AML-193 (cell line): ENCODE measurements at regions not wholly inside any gene's neighbourhood (a gene's known extent, or its start where the extent isn't known, plus 50 kb on each side); places are given as distances from the start of the nearest gene placed in this dataset.
"Not testable (repeated sequence)": the region's sequence is repeated elsewhere in the genome, so short reads cannot be mapped to it uniquely, and the experiment has no call there.

Source experiments
- DNase-seq, 2 experiments: peaks; one replicate each; lab custom pipeline; 2025; lab: John Stamatoyannopoulos, UW

GRCh38 chr15:39503526-39503925 lies 77.4 kb upstream of the THBS1 start:
- DNase-seq: no peak

DNA sequence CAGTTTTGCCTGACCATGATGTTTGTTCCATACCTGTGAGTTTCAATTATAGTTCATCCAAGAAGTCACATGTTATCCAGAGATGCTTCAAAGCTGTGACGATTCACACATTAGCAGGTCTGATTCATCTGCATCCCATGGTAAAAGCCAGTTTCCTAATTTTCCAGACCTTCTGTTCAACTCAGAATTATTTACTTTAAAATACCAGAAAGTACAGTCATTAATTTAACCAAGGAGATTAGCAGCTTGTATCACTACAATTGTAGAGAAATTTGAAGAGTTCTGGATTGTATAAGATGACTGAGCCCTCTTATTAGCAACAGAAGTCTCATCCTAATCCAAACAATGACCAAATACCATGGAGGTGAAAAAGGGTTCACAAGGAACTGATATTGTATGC lies 76.1 kb upstream of the THBS1 start:
- no peak for DNase-seq

DNA sequence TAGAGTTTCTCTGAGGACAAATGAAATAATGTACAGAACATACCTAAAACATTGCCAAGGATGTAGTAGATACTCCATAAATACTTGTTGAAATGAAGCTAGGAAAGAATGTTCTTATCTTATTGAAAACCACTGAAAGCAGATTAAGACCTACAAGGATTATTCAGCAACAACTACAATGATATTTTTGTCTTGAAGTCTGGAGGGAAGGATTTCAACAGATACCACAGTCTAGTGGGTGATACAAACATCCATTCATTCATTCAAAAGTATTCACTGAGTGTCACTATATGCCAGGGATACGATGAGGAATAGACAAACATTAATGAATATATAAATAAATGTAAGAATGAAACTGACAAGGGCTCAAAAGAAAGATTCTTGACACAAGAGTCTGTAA lies 74.7 kb upstream of the THBS1 start:
- no peak for DNase-seq

GRCh38 chr15:39508536-39508935 lies 72.3 kb upstream of the THBS1 start:
- no peak for DNase-seq

DNA sequence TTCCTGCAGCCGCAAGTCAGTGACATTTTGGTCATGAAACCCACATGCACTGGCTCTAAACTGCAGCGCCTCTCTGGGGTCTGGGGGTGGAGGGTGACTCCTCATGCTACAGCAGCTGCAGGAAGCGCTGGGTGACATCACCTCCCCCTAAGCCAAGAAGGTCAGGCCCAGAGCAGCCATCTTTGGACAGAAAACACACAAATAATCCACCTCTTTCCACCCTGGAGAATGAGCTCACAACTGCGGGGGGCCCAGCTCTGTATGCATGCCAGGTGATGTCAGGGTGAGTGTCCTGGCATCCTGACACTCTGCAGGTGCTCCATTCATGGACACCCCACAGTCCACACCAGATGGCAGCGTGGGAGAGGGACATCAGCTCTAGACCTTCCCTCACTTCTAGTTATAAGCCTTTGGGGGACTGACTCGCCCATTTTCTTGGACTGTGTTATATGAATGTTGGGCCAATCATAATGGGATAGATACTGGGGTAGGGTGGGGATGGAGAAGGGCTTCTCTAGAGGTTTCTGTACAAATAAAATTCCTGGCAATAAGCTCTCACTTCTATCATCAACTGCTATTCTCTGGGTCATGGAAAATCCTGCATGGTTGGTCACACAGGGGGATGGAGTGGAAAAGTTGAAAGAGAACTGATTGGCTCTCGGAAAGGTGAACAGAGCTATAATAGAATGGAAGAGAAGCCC lies 70.7 kb upstream of the THBS1 start:
- DNase-seq: no peak

GRCh38 chr15:39511000-39511915 lies 69.6 kb upstream of the THBS1 start:
- no peak for DNase-seq

DNA sequence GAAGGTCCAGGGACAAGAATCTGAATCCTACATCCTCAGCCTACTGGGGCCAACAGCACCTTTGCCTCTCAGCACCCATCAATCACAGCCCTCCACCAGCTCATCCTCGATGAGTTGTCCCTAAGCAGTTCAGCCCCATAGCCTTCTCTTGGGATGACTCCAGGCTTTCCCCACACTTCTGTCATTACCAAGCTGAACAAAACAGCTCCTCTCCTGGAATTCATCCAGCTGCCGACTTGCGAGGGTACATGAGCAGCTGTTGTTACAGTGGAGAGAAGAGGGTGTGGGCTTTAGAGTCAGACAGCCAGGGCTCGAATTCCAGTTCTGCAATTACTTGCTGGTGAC lies 69.0 kb upstream of the THBS1 start:
- no peak for DNase-seq

DNA sequence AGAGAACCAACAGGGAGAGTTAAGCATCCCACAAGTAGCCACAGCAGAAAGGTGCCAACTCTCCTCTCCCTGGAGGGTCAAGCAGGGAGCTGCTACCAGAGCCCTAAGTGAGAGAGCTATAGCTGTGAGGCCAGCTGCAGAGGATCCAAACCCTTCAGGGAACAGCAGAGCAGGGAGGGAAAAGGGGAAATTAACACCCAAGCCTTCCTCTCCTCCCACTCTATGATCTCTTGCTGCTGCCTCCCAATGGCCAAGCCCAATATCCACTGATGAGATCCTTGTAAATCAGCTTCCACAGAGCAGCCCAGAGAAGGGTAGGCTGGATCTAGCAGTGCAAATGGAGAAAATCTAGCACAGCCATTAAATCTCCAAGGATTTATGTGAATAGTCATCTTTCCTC lies 68.2 kb upstream of the THBS1 start:
- DNase-seq: no peak

- DNase-seq: no peak
Observed at GRCh38 chr15:39513936-39514335, 66.9 kb upstream of the THBS1 start.

- DNase-seq: no peak
Observed at GRCh38 chr15:39514933-39515332, 65.9 kb upstream of the THBS1 start.

GRCh38 chr15:39515765-39516164 lies 65.1 kb upstream of the THBS1 start:
- no peak for DNase-seq

DNA sequence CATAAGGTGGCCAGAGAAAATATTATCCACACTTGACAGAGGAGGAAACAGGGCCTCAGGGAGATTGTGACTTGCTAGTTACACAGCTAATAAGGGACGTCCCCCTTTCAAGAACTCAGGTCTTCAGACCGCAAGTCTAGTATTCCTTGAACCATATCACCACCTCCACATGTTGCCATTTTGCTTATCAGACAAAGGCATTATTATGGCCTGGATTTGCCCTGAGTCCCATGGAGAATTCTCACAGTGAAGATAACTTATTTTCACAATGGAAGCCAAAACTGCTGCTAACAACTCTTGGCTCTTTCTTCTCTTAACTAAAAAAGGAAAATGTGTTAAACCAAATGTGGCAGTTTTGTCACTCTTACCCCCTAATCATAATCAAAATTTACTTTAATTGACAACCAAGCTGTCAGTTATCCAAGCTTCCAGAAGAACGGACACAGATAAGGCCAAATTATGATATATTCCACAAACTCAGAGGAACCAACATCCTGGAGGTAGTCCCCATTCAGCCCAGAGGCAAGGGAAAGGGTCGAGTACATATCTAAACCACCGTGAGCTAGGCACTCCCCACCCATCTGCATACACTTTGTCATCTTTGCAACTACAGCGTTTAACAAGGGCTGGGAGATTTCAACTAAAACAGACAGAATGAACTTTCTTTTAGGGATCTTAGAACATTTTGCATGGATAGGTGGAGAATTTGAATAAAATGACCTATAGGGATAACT lies 63.6 kb upstream of the THBS1 start:
- no peak for DNase-seq

DNA sequence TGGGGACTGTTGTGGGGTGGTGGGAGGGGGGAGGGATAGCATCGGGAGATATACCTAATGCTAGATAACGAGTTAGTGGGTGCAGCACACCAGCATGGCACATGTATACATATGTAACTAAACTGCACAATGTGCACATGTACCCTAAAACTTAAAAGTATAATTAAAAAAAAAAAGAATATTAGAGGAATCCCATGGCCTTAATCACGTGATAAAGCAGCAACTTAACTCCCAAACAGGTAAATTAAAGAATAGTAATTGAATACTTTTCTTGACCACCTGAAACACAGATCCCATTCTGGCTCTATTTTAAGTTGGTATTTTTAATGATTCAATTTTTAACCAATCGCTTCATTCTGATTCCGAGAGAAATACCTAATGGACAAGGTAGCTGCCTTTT lies 56.9 kb upstream of the THBS1 start:
- not testable (repeated sequence) for DNase-seq

- no peak for DNase-seq
Observed at GRCh38 chr15:39529457-39529856, 51.4 kb upstream of the THBS1 start.

DNA sequence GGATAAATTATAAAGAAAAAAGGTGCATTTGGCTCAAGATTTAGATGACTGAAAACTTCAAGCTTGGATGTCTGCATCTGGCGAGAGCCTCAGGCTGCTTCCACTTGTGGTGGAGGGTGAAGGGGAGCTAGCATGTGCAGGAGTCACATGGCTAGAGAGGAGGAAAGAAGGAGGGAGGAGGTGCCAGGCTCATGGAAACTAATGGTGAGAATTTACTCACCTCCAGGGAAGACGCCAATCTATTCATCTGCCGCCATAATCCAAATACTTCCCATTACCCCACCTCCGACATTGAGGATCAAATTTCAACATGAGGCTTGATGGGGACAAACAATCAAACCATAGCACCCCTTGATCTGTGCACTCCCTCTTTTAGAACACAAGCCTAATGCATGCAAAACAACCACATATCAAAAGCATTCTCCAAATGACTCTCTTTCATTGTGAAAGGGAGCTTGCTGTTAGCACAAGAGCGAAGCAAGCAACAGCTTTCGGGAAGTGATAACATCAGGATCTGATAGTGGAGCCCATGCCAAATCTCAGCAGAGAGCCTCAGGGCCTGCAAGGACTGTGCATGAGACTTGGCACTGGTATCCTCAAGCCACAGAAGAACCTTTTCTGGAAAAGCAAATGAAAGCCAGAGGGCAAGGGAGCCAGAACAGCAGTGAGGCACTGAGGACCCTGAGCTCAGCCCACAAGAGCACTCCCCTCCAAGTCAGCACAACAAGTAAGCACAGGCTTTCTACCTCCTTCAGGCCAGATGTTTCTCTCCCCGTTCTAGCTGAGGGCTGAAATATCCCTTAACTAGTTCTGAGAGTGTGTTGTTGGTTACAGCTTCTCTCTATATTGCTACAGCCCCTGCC lies 50.2 kb upstream of the THBS1 start:
- no peak for DNase-seq
